ENCODE measurements at regions not wholly inside any gene's neighbourhood (a gene's known extent, or its start where the extent isn't known, plus 50 kb on each side); places are given as distances from the start of the nearest gene placed in this dataset.

DNA sequence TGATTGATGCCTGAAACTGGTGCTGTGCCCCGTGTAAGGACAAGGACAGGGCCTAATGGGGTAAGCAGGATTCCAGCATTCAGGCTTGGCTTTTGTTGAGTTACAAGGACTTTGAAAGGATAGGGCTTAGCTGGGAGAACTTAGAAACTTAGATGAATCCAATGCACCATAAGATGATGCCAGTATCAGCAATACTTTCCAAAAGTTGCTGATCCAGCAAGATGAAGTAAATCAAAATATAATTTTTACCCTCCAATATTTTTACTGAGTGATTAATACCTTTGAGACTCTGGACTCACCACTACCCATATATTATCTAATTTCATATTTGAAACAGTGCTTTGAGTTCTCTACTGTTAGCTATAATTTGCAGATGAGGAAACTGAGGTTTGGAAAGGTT is 354.5 kb upstream of the ATP5MC3 start:
- TF ChIP-seq EZH2 (IDR thresholded peaks at IDR 0.05; ENCODE audit: insufficient read depth, poor library complexity, severe bottlenecking) (no peak), EZH2phosphoT487 (IDR thresholded peaks at IDR 0.05; ENCODE audit: insufficient read depth, low read depth) (no peak)

All from GM23248 (cell line).